ENCODE measurements at regions not wholly inside any gene's neighbourhood (a gene's known extent, or its start where the extent isn't known, plus 50 kb on each side); places are given as distances from the start of the nearest gene placed in this dataset.

DNA sequence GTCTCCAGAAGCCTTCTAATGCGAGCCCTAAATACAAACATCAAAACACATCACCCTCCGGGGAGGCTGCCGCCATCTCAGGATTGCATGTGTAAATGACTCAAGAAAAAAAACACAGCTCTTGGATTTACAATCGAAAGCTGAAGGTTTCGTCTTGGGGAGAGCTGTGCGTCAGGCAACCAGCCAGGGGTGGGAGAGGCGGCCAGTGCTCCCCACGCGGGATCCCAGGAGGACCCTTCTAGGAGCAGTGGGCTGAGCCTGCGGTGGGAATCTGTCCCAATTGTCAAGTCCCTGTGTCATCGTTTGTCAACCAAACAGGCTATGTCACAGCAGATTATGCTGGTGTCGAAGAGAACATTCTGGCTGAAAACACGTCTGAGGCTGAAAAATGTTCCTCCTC is 209.7 kb downstream of the ABCC12 start:
- no peak for TF ChIP-seq CSDC2 (CRISPR knock-in tag; IDR thresholded peaks at IDR 0.05)
- no peak for TF ChIP-seq ZNF70 (CRISPR knock-in tag; IDR thresholded peaks at IDR 0.05)
- TF ChIP-seq ESRRG (CRISPR knock-in tag; IDR thresholded peaks at IDR 0.05), result no peak
- TF ChIP-seq GLIS3 (CRISPR knock-in tag; IDR thresholded peaks at IDR 0.05), result no peak
- no peak for TF ChIP-seq ZC3H10 (CRISPR knock-in tag; IDR thresholded peaks at IDR 0.05)
- TF ChIP-seq OSR1 (CRISPR knock-in tag; IDR thresholded peaks at IDR 0.05), result no peak
- TF ChIP-seq, protein P1, sequence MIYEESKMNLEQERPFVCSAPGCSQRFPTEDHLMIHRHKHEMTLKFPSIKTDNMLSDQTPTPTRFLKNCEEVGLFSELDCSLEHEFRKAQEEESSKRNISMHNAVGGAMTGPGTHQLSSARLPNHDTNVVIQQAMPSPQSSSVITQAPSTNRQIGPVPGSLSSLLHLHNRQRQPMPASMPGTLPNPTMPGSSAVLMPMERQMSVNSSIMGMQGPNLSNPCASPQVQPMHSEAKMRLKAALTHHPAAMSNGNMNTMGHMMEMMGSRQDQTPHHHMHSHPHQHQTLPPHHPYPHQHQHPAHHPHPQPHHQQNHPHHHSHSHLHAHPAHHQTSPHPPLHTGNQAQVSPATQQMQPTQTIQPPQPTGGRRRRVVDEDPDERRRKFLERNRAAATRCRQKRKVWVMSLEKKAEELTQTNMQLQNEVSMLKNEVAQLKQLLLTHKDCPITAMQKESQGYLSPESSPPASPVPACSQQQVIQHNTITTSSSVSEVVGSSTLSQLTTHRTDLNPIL (CRISPR knock-in tag; IDR thresholded peaks at IDR 0.05; ENCODE audit: low read depth), result no peak
- no peak for TF ChIP-seq ZFP30 (CRISPR knock-in tag; IDR thresholded peaks at IDR 0.05)
- TF ChIP-seq ISL1 (CRISPR knock-in tag; IDR thresholded peaks at IDR 0.05), result no peak

Measured in SK-N-SH treated with all-trans-retinoic acid at 6 μM for 48 hours (cell line).